HG03432 (cell line): ENCODE measurements at regions not wholly inside any gene's neighbourhood (a gene's known extent, or its start where the extent isn't known, plus 50 kb on each side); places are given as distances from the start of the nearest gene placed in this dataset.
"Not testable (repeated sequence)": the region's sequence is repeated elsewhere in the genome, so short reads cannot be mapped to it uniquely, and the experiment has no call there.

Experiments
- ATAC-seq: cut with Tn5 transposase; IDR thresholded peaks from one replicate; pipeline ENCODE4 v1.9.1; 2021; ENCODE audit warnings: mild to moderate bottlenecking, moderate library complexity; ENCODE audit not compliant: unreplicated experiment

- no peak for ATAC-seq
Measured at GRCh38 chr11:87490671-87491070, 452.9 kb downstream of the TMEM135 start.

- no peak for ATAC-seq
Measured at GRCh38 chr11:87484566-87484965, 446.8 kb downstream of the TMEM135 start.

DNA sequence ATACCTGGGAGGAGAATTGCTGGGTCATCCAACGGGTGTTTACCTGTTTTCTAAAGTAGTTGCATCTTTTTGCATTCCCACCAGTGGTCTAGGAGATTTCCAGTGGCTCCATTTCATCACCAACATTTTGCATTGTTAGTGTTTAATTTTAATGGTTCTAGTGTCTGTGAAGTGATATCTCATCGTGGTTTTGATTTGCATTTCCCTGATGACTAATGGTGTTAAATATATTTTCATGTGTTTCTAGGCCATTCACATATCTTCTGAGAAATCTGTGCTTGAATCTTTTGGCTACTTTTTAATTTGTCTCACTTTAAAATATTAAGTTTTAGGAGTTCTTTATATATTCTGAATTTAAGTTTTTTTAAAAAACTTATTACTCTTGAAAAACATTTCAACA lies 439.6 kb downstream of the TMEM135 start:
- no peak for ATAC-seq

GRCh38 chr11:87473174-87473573 lies 435.4 kb downstream of the TMEM135 start:
- ATAC-seq = no peak

DNA sequence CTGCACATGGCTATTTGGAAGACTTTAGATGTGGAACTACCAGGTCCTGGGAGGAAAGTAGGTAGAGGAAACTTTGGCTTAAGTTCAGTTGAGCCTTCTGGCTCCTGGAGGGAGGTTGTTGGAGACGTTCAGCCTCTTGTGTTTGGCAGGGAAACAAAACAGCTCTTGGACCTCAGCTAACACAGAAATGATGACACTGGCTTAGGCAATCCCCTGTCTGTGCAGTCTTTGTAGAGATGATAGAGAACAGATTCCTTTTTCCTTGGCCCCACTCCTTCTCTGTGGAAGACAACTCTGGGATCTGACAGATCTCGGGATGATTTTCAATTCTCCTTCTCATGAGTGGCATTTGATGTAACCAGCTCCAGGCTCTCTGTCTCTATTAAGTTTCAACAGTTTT lies 428.5 kb downstream of the TMEM135 start:
- no peak for ATAC-seq

DNA sequence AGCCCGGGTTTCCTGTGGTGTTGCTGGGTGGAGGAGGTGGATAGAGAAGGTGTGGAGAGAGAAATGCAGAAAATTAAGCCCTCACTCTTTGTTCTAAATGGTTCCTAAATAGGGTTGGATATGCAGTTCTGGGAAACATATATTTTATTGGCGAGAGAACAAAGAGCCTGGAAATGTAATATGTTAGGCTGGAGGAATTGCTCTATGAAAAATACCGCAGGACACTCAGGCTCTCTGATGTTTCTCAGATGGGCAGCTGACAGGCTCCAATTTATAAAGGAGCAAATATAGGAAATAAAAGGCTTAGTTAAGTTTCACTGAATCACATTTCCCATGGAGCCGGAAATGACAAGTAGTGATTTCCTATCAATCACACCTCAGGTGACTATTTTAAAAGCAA lies 428.0 kb downstream of the TMEM135 start:
- no peak for ATAC-seq

DNA sequence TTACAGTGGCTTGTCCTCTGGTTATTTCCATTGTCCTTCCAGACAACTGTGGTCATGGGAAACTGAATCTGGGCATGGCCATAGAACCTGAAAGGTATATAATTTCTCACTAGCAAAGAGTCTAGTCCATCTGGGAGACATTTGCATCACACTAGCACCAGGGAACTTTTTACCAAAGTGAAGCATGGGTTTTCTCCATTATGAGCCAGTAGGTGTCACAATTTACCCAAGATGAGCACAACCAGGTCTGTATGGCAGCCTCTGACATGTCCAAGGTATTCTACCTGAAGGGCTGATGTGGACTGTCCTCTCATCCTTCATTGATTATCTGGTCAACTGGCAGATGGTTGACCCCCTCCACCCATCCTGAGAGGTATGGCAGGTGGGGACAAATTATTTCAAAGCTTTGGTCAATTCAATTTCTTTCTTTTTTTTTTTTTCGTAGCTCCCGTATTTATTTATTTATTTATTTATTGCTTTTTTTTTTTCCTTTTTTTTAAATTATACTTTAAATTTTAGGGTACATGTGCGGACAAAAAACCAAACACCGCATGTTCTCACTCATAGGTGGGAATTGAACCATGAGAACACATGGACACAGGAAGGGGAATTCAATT lies 425.9 kb downstream of the TMEM135 start:
- peak; percentile 70 for ATAC-seq

- ATAC-seq = no peak
Measured at GRCh38 chr11:87462171-87462570, 424.4 kb downstream of the TMEM135 start.

DNA sequence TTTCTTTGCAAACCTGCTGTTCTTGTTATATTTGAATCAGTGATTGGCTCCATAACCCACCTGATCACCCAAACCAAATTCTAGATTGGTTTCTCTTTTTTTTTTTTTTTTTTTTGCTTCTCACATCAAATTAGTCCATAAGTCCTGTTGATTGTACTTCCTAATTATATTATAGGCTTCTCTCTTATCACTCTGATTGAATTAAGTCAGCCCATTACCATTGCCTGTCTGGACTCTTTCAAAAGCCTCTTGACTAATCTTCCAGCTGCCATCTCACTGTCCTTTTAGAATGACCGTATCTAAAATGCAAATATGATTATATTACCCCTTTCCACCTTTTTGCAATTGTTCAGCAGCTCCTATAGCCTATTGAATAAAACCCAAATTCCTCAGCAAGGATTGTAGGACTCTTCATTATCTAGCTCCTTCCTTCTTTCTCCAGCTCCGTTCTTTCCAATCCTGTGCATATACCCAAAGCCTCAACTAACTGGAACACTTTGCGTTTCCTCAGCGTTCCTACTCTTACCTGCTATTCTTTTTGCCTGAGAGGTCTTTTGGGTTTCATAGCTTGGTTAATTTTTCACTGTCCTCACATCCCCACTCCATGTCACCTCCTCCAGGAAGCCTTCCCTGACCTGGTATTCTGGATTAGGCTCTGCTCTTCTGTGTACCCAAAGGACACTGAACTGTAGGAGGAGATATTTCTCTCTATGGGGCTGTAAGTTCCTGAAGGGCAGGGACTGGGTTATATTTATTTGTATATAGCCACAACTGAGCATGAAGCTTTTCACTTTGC lies 423.3 kb downstream of the TMEM135 start:
- ATAC-seq = no peak

DNA sequence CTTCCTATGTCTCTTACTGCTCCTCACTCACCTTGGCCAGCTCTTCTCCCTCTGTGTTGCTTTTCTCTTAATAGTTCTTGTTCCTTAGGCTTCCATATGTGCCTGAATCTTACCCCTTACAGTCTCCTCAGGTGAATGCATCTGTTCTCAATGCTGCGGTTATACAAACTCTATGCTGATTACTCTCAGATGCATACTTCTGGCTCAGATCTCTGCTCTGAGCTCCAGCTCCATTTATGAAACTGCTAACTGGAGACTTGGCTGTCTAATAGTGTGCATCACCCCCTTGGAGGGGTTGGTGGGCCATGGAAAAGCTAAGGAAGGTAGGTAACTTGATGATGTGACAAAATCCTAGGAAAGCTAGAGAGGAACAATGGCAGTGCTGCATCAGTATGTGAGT lies 422.5 kb downstream of the TMEM135 start:
- no peak for ATAC-seq

- ATAC-seq = no peak
Measured at GRCh38 chr11:87459351-87459750, 421.6 kb downstream of the TMEM135 start.

- ATAC-seq = no peak
Measured at GRCh38 chr11:87456499-87456898, 418.8 kb downstream of the TMEM135 start.

DNA sequence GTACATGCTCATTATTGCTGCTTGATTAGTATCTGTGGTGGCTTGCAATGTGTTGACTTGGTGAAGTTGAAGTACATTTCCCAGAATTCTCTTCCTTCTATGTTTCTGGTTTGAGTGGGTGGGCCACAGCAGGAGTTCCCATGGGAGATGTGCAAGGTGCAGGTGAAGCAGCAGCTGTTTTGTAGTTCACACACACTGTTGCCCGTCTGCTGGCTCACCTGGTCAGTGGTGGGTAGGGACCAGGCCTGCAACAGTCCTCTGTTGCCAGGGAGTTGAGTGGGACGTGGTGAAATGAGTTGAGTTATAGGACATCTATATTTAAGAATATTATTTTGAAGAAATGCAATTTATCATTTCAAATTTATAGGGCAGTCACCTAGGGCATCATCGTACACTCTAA lies 417.4 kb downstream of the TMEM135 start:
- no peak for ATAC-seq

GRCh38 chr11:87454241-87454640 lies 416.5 kb downstream of the TMEM135 start:
- ATAC-seq = peak; percentile 82

DNA sequence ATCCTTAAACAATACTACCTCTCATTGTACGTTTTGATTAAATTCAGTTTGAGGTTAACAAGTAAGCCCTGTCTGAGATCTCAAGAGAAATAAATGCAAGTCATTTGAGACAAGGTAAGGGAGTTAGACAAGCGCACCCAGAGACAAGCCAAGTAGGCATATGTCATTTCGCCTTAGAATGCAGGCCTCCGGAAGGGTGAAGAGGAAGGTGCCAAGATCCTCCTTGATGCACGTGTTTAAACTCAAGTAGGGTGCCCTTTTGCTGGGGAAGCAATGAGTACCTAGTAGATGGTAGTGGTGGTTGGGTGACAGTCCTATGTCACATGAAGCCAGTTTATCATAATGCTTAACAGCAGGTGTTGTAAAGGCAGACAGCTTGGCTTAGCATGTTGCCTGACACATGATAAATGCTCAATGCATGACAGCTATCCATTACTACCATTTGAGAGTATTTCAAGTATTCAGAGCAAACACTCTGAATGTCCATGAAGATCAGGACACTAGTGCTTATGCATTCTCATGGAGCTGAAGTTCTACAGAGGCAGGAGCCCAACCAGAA lies 415.9 kb downstream of the TMEM135 start:
- peak; percentile 15 for ATAC-seq

DNA sequence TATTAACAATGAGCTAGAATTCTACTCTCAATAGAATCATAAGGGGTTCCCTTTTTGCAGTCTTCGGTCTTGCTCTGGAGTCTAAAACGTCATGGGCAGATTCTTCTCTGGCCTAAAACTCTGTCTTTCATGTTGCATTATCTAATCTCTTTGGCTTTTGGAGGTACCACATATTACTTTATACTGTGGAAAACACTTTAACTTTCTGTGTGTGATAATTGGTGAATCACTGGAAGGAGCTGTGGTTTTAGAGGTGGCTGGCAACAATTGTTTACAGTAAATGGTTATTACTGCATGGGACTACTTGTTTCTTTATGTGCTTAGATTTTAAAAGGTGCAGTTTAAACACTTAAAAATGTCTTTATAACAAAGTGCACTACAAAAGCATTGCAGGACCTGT lies 414.3 kb downstream of the TMEM135 start:
- ATAC-seq = not testable (repeated sequence)

DNA sequence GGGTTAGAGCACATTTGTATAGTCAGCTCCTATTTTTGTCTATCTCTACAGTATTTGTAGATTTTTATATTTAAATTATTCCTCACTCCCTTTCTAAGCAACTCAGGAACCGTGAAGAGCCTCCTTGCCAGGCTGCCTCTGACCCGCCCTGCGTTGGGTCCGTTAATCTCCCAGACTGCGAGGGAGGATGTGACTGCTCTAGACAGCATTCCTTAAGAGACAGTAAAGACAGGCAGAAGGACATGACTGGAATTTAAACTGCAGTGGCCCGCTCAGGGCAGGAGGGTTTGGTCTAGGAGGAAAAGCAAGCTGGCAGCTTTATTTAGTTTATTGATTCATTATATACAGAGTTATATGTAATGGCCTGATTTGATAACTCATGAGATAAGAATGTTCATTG lies 413.7 kb downstream of the TMEM135 start:
- ATAC-seq = no peak

DNA sequence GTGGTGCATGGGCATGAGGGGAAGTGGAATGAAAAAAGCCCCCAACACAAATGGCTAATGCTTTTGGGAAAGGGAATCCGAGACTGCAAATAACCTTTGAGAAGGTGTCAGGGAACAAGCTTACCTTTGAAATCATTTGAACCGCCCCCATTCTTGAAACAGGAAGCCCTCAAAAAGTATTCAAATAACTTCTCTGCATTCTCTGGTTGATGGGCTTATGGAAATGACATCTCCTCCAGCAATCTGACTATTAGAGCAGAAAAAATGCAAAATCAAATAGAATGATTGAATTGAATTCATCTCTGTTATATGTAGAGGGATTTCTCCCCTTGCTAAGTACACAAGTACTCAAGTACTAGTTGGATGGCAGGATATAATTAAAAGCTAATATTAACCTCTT lies 409.9 kb downstream of the TMEM135 start:
- ATAC-seq = no peak

- no peak for ATAC-seq
Measured at GRCh38 chr11:87444993-87445392, 407.3 kb downstream of the TMEM135 start.

DNA sequence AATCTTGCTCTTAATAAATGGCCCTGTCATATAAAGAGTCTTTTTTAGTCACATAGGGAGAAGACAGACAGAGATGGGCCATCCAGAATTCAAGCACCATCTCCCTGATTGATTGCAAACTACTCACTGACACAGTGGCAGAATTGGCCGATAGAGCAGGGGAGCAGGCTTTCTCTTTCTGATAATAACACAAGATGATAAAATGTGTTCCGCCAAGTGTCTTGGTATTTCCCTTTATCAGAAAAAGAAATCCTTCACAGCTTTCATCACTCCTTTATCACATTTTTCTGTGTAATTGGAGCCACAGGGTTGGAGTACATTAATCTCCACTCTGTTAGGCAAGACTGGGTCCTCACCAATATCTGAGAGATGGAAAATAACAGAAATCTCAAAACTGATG lies 406.0 kb downstream of the TMEM135 start:
- no peak for ATAC-seq

DNA sequence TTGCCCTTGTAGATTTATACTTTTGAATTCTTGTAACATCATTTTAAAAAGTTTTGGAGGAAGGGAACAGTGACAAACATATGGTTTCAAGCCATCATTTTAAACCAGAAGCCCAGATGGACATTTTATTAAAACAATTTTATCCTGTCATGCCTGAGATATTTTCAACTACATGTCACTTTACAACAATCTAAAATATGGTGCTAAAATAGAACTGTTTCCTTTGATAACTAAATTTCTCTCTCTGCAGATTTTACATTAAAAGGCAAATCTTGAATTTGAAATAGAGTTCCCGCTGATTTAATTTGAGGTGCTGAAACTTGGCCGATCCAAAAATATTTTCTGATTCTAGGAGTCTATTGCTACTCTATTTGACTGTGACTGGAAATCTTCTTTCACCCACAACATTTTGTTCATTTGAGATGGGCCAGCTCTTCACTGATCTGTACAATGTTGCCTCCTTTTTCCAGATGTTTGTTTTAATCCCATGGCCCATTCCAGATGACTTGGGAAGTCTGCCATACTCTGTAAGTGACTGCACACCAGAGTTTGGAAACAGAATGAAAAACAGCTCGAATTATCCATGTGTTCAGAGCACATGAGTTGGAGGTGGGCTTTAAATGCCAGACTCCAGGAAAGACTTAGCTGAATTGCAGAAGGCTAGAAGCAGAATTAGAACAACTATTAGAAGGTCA lies 402.5 kb downstream of the TMEM135 start:
- no peak for ATAC-seq

- ATAC-seq = no peak
Measured at GRCh38 chr11:87438416-87438815, 400.7 kb downstream of the TMEM135 start.
